ENCODE measurements at regions not wholly inside any gene's neighbourhood (a gene's known extent, or its start where the extent isn't known, plus 50 kb on each side); places are given as distances from the start of the nearest gene placed in this dataset.

GRCh38 chr21:38032082-38032801 lies 116.0 kb upstream of the KCNJ6 start:
- TF ChIP-seq CTCF (optimal IDR thresholded peaks at IDR 0.05 in 1 of 3, IDR thresholded peaks at IDR 0.05 in 1 of 3, conservative IDR thresholded peaks at IDR 0.05 in 1 of 3; ENCODE audit: extremely low read depth in 1 of 3, insufficient read depth in 2 of 3, low read length in 3 of 3) (no peak), EZH2 (IDR thresholded peaks at IDR 0.05; ENCODE audit: low read length) (no peak)

Data from keratinocyte (primary cell).